LNCaP clone FGC (cell line): ENCODE measurements at regions not wholly inside any gene's neighbourhood (a gene's known extent, or its start where the extent isn't known, plus 50 kb on each side); places are given as distances from the start of the nearest gene placed in this dataset.

ENCODE experiments used
- DNase-seq: peaks from one replicate; pipeline ENCODE4 v3.0.0-alpha.2; 2011; ENCODE audit warnings: low read depth
- H3K4me3 ChIP-seq: 2 replicates; pipeline ENCODE4 v1.5.1; 2011; ENCODE audit warnings: mild to moderate bottlenecking, low read depth, low read length, control low read depth
- CTCF ChIP-seq: IDR thresholded peaks from 2 replicates; pipeline ENCODE4 v1.5.1; 2012; ENCODE audit warnings: mild to moderate bottlenecking; ENCODE audit not compliant: control insufficient read depth, insufficient read depth; ENCODE audit errors: extremely low read depth

DNA sequence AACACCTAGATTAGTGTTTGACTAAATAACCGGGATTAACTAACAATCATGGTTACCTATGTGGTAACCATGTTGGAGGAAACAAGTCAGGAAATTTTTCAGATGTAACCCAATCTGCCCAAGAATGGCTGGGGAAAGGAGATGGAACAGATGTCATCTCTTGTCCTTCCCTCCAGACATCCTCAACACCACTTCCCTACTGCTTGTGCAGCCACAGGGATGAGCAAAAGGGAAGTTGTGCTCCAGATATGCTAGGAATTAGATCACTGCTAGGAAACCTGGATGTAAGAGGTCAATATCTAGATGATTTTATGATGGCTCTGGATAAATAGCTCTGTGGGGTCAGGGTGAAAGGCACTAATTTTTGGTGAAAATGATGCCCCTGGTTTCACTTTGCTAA, 61.3 kb upstream of the ELL2 start:
- DNase-seq, result no peak

GRCh38 chr5:96017951-96018350, 56.3 kb upstream of the ELL2 start:
- H3K4me3 ChIP-seq, result no peak overlapping the region
- DNase-seq, result no peak
- TF ChIP-seq CTCF, result no peak

More for the DNA sequence above, 61.3 kb upstream of the ELL2 start:
- H3K4me3 ChIP-seq, result no peak overlapping the region
- TF ChIP-seq CTCF, result no peak

GRCh38 chr5:96016216-96016615, 54.6 kb upstream of the ELL2 start:
- no peak overlapping the region for H3K4me3 ChIP-seq
- DNase-seq, result no peak
- no peak for TF ChIP-seq CTCF

GRCh38 chr5:96015709-96016108, 54.1 kb upstream of the ELL2 start:
- DNase-seq, result no peak
- H3K4me3 ChIP-seq, result no peak overlapping the region
- no peak for TF ChIP-seq CTCF

GRCh38 chr5:96014395-96014794, 52.7 kb upstream of the ELL2 start:
- no peak for DNase-seq
- H3K4me3 ChIP-seq, result no peak overlapping the region
- TF ChIP-seq CTCF, result no peak

DNA sequence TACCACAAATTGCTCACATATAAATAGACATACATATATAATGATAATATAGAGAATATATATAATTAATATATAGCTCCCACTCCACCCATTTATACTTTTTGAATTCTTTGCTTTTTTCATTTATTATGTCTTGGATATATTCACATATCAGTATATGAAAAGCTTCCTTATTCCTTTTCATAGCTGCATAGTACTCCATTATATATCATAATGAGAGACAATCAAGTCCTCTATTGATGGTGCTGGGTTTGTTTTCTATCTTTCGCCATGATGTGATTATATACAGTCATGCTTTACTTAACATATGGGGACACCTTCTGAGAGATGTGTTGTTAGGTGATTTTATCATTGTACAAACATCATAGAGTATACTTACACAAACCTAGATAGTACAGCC, 51.6 kb upstream of the ELL2 start:
- H3K4me3 ChIP-seq, result no peak overlapping the region
- TF ChIP-seq CTCF, result no peak
- no peak for DNase-seq

DNA sequence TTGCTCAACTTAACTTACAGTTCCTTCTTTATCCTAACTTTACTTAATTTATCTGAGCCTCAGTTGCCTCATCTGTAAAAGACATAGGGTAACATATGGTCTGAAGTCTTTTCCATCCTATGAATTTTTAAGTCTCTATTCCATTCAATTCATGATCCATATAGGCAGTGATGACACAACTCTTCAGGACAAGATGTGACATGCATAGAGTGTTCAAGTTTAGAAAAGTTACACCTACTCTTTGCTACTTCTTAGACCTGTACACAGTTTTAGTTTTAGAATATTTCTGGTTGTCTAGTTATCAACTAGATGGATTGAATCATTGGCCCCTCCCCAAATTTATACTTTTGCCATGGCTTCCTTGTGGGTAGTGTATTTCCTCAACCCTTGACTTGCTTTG, 50.7 kb upstream of the ELL2 start:
- DNase-seq, result no peak
- TF ChIP-seq CTCF, result no peak
- H3K4me3 ChIP-seq, result no peak overlapping the region
